Colon (tissue), 2 donors: ENCODE measurements at regions not wholly inside any gene's neighbourhood (a gene's known extent, or its start where the extent isn't known, plus 50 kb on each side); places are given as distances from the start of the nearest gene placed in this dataset.

ENCODE experiments used
- FAIRE-seq: peaks from 2 replicates; lab custom pipeline; 2012; peaks lifted over from hg19 to GRCh38; lab: Jason Lieb, UNC
- donor health status: control.
- donor health status: control.

DNA sequence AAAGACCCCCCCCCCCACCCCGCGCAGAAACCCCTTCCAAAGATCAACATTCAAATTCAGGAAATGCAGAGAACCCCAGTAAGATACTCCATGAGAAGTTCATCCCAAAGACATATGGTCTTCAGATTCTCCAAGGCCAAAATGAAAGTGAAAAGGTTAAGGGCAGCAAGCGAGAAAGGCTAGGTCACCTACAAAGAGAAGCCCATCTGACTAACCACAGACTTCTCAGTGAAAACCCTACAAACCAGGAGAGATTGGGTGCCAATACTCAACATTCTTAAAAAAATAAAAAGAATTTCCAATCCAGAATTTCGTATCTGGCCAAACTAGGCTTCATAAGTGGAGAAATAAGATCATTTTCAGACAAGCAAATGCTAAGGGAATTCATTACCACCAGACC lies 175.2 kb downstream of the RND3 start:
- FAIRE-seq = no peak

DNA sequence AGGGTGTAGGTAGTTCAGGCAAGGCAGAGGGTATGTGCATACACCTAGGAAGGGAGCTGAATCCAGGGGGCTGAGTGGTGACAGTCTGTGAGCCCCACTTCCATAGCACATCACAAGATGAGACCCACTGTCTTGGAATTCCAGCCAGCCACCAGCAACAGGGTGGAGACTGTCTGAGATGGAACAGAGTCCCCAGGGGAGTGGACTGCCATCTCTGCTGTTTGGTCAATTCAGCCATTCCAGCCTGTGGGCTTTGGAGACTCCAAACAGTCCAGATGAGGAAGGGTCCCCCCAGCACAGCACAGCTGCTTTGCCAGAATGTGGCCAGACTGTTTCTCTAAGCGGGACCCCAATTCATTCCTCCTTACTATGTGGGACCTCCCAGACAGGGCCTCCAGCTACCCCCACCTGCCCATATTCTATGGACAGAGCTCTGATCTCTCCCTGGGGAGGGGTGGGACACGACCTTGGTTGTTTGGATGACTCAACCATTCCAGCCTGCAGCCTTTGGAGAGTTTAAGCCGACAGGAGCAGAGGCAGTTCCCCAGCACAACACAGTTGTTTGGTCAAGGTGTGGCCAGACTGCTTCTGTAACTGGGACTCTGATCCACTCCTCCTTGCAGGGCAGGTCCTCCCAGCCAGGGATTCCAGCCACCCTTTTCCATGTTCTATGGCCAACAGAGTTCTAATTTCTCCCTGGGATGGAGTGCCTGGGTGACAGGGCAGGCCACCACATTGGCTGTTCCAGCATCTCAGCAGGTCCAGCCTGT lies 178.0 kb downstream of the RND3 start:
- FAIRE-seq = no peak

DNA sequence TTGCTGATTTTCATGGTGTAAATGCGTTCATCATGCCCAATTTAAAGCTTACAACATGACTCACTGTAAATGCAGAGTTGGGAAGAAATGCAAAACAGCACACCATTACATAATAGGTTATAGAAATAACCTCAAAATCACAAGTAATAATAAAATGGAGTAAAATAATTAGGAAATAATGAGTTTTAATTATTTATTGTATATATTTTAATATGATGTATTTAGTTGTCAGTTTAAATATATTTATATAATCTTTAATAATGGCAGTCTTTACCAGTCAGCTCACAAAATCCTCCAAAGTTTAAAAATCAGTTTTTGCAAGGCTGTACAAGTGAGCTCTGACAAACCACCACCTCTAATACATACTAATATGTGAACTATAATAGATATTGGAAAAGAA lies 180.2 kb downstream of the RND3 start:
- FAIRE-seq = no peak

DNA sequence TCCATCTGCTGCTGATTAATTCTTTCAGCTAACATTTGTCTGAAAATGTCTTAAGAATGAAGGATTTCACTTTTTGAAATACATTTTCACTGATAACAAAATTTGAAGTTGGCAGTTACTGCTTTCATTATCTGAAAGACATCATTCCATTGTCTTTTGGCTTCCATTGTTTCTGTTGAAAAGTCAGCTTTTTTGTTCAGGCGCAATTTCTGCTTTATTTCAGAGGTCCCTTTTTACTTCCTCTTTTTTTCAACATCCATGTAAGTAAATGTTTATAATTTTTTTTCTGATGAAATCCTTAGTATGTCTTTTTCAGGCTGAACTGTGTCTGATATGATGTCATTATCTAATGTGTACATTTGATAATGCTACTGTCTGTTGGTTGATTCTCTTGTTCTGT lies 184.2 kb downstream of the RND3 start:
- FAIRE-seq = no peak

DNA sequence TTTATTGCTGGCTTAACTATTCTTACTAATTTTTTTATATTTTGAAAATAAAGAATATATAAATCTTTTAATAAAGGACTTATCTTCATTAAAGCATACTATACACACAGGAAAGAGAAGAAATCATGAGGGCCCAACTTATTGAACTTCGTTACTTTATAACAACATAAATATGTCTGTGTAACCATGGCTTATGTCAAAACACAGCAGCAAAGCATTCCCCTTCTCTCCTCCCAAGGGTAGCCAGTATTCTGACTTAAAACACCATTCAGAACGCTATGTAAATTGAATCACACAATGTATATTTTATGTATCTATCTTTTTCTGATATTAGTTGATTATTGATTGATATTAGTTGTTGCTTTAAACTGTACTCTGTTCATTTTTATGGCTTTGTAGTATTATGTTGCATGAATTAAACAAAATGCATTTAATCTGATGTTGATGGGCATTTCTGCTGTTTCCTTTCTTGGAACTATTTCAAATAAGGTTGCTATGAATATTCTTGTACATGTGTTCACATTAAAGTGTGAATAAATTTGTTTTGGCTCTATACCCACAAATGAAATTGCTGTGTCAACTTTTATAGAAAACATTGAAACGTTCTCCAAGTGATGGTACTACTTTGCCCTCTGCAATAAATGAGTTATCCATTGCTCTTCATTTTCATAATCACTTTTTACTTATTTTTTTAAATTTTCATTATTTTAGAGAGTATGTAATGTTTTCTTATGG lies 188.7 kb downstream of the RND3 start:
- no peak for FAIRE-seq

DNA sequence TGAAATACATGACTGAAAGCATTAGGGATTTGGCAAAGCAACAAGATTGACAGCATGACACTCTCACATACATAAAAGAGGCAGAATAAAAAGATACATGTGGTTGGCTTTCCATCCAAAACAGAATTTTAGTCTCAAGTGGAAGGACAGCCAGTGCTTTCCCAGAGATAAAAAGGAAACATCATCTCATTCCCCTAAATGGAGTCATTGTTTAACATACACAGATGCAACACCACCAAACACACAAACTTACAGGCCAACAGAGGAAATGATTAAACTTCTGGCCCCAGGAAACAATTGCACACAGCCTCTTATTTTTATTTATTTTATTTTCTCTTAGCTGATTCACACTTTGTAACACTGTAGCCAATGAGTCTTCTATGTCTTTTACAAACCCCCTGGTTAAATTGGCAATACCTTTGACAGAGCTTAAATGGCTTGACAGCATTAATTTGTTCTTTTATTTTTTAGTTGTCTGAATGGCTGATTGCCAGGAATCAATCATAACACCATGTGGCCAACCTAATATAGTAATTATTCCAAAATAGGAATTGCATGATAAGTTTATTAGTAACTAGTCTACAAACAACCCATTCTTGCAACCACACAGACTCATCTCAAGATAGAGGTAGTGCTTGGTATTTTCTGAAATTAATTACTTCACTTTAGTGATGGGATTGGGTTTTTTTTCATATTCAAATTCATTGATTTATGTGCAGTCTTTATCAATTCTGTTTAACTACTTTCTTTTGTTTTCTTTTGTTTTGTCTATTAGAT lies 190.5 kb downstream of the RND3 start:
- FAIRE-seq = no peak

DNA sequence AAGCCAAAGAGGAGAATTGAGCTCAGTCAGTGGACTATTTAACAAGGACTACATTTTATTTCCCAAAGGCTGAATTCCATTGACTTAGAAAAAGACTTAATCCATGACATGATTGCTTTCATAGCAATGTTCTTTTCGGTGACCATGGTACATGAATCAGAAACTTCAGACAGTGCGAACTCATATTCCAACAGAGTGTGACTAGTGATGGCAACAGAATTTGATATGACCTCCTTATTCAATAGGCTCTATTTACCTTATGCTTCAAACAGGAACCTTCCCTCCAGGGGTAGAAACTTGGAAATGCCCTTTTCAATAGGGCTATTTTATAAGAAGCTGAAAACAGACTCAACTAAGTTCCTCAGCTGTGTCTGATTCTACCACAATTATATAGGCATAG lies 191.9 kb downstream of the RND3 start:
- FAIRE-seq = no peak

DNA sequence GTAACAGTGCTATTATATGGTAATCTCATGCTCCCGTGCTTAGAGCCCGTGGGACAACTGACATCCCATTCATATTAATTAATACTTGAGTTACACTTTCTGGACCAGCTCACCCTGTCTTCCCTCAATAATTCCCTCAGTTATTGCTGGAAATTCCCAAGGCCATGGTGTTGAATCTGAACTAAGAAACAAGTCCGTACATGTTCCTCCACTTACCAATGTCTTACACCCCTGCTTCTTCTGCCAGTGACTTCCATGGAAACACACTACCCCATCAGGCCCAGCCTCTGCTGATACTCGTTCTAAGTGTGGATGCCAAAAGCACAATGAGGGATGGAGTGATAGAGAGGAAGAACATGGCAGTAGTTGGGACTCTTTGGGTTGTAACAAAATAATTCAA lies 193.7 kb downstream of the RND3 start:
- FAIRE-seq = no peak

DNA sequence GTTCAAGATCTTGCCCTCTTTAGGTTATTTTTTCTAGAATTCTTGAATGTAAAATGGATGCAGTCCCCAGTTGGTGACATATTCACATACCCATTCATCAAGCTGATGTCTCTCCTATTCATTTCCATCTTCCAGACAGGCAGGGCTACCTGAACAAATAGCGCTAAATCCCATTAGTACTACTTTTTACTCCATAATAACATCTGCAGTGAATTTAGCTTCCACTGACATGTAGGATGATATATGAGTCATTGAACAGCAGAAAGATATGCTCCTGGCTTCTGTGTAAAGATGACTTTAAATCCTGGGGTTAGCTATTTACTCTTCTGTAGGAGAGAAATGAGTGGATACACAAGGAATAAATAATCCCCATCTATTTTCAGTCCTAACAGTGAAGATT lies 194.7 kb downstream of the RND3 start:
- no peak for FAIRE-seq

DNA sequence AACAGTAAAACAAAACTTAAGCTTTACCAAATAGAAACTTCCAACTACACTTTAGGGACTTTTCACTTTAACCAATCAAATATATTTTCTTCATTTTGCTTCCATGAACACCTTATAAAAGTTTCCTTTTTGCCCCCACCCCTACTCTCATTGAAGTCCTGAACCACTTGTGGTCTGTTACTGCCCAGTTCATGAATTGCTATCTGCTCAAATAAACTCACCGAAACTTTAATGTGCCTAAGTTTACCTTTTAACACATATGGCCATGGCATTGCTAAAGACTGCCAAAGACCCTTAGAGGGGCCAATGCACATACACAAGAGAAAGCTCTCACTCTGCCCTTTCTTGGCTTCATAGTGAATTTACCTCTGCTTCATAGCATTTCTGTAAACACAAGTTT lies 195.3 kb downstream of the RND3 start:
- FAIRE-seq = no peak

DNA sequence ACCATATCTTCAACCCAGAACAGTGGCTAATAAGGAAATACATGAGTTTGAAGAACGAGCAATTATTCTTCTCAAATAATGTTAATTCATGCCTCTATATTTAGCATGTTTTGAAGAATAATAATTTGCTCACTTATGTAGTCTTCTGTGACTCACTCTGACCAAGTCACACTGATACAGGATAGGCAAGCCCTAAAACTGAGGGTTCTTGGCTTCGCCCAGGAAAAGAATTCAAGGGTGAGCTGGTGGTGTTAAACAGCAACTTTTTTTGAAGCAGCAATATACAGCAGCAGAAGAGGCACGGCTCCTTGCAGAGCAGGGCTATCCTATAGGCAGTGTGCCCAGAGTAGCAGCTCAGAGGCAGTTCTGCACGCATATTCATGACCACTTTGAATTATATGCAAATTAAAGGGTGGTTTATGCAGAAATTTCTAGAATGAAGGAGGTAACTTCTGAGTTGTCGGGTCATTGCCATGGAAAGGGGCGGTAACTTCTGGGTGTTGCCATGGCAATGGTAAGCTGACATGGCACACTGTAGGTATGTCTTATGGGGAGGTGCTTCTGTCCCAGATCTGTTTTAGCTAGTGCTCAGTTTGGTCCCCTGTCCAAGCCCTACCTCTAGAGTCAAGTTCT lies 200.6 kb downstream of the RND3 start:
- no peak for FAIRE-seq

DNA sequence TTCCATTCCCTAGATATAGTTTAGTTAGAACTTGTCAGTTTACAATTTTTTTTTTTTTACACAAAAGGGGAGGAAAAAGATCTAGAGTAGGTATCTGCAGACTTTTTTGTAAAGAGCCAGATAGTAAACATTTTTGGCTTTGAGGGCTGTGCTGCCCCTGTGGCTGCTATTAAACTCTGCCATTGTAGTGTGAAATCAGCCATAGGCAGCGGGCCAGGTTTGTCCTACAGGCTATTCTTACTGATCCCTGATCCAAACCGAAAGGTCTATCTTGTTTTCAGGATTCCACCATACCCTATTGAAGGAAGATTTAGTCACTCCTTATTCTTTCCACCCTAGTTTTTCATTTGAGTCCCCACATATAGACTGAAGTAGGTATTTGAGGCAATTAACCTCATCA lies 203.4 kb downstream of the RND3 start:
- no peak for FAIRE-seq

DNA sequence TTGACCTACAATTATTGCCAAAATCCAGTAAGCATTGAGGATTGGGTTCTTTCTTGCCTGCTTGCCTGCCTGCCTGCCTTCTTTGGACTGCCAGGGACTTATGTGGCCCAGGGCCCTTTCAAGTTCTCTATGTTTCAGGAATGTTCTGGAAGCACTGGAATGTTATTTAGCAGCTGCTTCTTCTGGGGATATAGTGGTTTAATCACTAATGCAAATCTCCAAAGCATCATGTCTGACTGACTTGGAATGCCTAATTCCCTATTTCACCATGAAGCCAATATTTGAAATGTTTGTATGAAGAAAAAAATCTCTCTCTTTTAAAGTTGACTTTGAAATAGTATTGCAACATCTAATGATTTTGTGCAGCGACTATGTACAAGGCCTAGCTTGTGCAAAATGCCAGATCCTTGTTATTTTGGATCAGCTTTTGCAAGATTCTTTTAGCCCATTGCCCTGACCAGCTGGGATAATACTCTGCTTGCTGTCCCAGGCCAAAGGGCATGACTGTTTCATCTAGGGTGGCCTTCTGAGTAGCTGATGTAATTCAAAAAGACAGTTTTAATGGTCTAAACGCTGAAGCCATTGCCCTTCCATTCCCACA lies 204.6 kb downstream of the RND3 start:
- no peak for FAIRE-seq

DNA sequence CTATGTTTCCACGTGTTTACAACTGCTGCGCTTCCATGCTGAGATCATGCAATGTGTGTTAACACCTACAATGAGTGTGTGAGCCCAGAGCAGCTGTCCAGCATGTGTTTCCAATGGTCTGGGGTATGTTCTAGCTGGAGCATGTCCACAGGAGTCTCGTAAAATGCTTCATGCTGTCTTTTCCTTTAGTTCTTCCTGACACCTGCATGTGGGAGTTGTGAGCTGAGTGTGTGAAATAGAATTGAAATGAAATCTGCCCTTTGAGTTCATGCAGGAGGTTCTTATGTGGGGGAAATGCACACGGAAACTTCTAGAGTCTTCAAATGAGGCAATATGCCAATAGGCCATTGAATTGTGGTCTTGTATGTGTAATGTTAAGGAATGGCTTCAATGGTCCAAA lies 205.1 kb downstream of the RND3 start:
- no peak for FAIRE-seq

DNA sequence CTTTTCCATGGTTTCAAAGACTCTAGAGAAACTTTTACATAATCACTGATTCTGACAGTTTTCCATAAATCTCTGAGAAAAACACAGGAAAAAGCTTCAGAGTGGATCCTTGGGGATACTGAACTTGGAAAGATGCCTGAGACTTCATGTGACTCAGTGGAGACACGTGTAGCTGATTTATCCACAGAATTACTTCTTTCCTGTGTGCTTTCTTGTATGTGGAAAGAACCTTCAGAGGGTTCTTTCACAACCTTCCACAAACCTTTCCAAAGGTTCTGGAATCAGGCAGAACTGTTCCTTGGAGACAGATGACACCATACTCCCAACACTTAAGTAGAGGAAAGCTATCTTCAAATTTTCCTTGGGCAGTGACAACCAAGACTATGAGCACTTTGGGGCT lies 207.2 kb downstream of the RND3 start:
- FAIRE-seq = no peak

DNA sequence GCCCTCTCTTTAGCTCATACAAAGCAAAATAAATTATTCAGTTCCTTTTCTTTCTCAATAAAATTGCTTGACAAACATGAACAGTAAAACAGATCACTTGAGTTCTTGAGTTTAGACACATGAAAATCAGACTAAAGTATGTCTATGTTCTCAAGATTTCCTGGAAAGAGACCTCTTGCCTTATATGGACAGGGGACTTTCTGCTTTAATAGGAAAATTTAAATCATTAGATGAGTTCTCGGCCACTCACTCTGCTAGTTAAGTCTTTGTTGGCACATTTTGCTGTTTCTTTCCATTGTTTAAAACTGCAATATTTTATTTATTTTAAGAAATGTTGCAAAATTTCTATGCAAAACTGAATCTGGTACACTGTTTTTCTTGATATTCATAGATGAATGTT lies 207.8 kb downstream of the RND3 start:
- peak; percentile 38 for FAIRE-seq

DNA sequence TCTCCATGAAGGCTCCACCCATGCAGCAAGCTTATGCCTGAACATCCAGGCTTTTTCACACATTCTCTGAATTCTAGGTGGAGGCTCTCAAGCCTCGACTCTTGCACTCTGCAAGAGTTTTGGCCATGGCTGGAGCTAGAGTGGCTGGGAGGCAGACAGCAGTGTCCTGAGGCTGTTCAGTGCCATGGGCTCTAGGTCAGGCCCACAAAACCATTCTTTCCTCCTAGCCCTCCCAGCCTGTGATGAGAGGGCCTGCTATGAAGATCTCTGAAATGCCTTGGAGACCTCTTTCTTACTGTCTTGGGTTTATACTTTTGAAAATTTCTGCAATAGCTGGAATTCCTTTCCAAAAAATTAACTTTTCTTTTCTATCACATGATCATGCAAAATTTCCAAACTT lies 210.7 kb downstream of the RND3 start:
- no peak for FAIRE-seq

DNA sequence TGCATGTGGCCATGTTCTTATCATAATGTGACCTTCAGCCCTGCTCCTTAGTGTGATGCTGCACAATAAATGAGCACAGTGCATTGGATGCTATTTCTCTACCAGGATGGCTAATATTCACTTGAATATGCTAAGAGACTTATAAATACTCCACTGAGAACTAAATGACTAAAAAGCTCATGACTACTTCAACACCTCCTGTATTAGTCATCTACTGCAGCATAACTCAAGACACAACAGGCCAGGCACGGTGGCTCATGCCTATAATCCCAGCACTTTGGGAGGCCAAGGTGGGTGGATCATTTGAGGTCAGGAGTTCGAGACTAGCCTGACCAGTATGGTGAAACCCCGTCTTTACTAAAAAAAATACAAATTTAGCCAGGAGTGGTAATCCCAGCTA lies 213.4 kb downstream of the RND3 start:
- no peak for FAIRE-seq

DNA sequence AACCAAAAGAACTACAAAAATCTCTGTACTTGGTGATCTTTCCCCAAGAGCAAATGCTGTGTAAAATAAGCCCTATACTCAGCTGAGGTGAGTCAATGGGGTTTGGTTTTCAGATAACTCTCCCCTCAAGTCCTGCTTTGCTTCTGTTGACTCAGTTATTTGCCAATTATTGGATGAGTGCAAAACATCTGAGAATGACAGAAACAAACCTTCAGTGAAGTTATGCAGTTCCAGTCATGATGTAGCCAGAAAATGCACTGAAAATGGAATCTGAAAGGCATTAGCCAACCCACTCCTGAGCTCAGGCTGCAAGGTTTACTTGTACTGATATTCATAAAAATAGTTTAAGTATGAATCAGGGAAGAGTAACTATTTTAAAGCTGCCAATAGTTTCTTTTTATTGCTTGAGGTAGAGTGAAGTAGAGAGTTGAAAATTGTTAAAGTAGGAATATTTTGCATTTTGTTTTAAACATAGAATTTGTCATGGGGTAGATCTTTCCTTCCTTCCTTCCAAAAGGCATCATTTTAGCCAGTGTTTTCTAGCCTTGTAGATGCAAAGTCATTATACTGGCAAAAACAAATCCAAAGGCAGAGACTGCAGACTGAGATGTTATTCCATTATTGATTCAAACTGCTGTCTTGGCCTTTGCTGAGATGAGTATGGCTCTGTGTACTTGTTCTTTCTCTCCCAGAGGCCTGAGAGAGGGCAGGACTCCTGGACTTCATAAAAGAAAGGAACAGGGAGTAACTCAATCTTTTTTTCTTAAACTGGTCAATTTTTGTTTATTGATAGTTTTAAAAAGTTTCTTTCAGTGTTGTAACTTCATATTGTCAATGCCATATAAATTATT lies 215.3 kb downstream of the RND3 start:
- FAIRE-seq = no peak

DNA sequence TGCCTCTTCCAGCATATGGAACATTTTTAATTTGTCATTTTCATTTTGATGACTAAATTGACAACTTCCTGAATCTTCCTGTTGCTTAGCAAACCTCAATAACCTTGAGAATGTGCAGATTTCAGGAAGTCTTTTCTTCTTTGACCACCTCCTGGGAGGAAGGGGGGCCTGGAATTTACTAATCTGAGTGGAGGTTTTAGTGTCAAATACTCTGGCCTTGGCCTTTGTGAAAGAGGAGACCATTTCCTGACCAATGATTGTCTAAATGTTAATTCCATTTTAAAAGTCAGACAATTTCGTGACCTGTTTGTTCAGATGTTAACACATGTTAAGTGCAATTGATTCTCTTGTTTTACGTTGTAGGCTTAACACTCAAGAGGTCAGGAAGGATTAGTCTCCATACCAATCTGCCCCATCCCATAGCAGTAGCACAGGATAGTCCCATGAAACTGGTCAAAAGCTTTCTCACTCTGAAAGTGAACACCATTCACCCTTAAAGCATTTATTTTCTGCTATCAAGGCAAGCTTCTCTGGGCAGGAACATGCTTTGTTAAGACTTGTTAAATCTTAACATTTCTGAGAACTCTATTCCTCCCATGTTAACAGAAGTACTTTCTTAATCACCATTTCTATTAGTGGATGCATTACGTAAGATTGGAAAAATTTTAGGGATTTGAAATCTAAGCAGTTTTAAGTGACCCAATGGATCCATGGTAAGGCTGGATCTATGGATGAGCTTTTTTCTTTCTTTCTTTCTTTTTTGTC lies 219.6 kb downstream of the RND3 start:
- no peak for FAIRE-seq

DNA sequence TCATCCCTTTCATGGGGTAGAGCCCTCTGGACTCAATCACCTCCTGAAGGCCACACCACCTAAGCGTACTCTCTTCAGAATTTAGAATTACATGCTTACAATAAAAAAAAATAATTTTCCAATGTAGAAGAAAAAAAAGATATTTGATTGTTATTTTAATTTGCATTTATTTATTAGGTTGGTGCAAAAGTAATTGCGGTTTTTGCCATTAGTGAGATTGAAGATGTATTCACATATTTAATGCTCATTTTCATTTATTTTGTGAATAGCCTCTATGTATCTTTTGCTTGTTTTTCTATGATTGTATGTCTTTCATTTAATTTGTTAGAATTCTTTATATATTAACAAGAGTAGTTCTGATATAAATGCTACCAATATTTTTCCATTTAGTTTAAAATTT lies 220.5 kb downstream of the RND3 start:
- FAIRE-seq = no peak
